HepG2 (cell line): ENCODE measurements at regions not wholly inside any gene's neighbourhood (a gene's known extent, or its start where the extent isn't known, plus 50 kb on each side); places are given as distances from the start of the nearest gene placed in this dataset.

ENCODE experiments used
- ATAC-seq: fragments of 200-7000 bp; cut with Tn5 transposase; 3 replicates; pipeline ENCODE4 v1.9.1; 2020; ENCODE audit warnings: mild to moderate bottlenecking, moderate library complexity
- BruUV-seq: library from RNA; stranded (reverse); fragments of 400-500 nt; replicated peaks from 2 replicates; lab custom pipeline; 2021; lab: Mats Ljungman, UMichigan
- CTCF ChIA-PET: fragments of 300-600 bp; formaldehyde crosslinking; extraction: SDS; loops from one replicate; lab custom pipeline; 2021; ENCODE audit warnings: low total read pairs, inconsistent platforms, low intra/inter-chr PET ratio; lab: Yijun Ruan, JAX
- POLR2A ChIA-PET: fragments of 350-600 bp; sonication (Branson Sonifier 250); formaldehyde crosslinking; loops from one replicate; lab custom pipeline; 2020; ENCODE audit warnings: antibody characterized with exemption, inconsistent platforms; lab: Yijun Ruan, JAX
- DNase-seq: peaks from one replicate; pipeline ENCODE4 v3.0.0-alpha.2; 2015; ENCODE audit warnings: low spot score
- FAIRE-seq: peaks from 3 replicates; lab custom pipeline; 2011; peaks lifted over from hg19 to GRCh38; lab: Jason Lieb, UNC
- H2AFZ ChIP-seq: one replicate; pipeline ENCODE4 v1.6.1; 2011; ENCODE audit warnings: low read length, inconsistent platforms
- H3K27ac ChIP-seq: fragments of 300-600 bp; 3 replicates; pipeline ENCODE4 v1.8.0; 2011; ENCODE audit warnings: mixed run types, mild to moderate bottlenecking, mixed read lengths, low read length, inconsistent platforms; ENCODE audit not compliant: insufficient read depth; ENCODE audit errors: extremely low read length
- H3K27me3 ChIP-seq, 2 experiments: fragments of 200-600 bp in 1 of 2; 2 replicates in 1 of 2; 3 replicates in 1 of 2; pipeline versions ENCODE4 v1.6.0 to v1.8.0; 2011; ENCODE audit warnings: low read length in 2 of 2, mild to moderate bottlenecking in 2 of 2, moderate library complexity in 2 of 2, inconsistent platforms in 1 of 2; ENCODE audit not compliant: insufficient read depth in 2 of 2, control insufficient read depth in 1 of 2
- H3K36me3 ChIP-seq, 2 experiments: fragments of 200-600 bp in 1 of 2; replicated peaks in 1 of 2; 2 replicates in 1 of 2; 3 replicates in 1 of 2; pipeline versions ENCODE4 v1.5.1 to v1.8.0; 2011; ENCODE audit warnings: low read length in 2 of 2, inconsistent platforms in 1 of 2; ENCODE audit not compliant: insufficient read depth in 2 of 2, control insufficient read depth in 1 of 2
- H3K4me1 ChIP-seq: 2 replicates; pipeline ENCODE4 v1.5.1; 2012; ENCODE audit warnings: low read length, inconsistent platforms; ENCODE audit not compliant: insufficient read depth
- H3K4me2 ChIP-seq: 2 replicates; pipeline ENCODE4 v1.6.0; 2011; ENCODE audit warnings: low read depth, low read length, inconsistent platforms
- H3K4me3 ChIP-seq, 3 experiments: fragments of 200-600 bp in 1 of 3; sonication (generic), shearing (Covaris generic) in 1 of 3; replicated peaks in 1 of 3; 2 replicates each; pipeline ENCODE4 v1.5.1; 2011 to 2016; ENCODE audit warnings: low read length in 3 of 3, inconsistent platforms in 2 of 3, low read depth in 2 of 3, mild to moderate bottlenecking in 2 of 3, control low read depth in 1 of 3, mixed read lengths in 1 of 3; ENCODE audit not compliant: insufficient read depth in 1 of 3
- H3K79me2 ChIP-seq: one replicate; pipeline ENCODE4 v1.6.1; 2011; ENCODE audit warnings: low read length, inconsistent platforms; ENCODE audit not compliant: insufficient read depth
- H3K9ac ChIP-seq: 2 replicates; pipeline ENCODE4 v1.6.0; 2011; ENCODE audit warnings: mild to moderate bottlenecking, low read depth, low read length, inconsistent platforms; ENCODE audit not compliant: insufficient read depth
- H3K9me3 ChIP-seq: 2 replicates; pipeline ENCODE4 v1.5.1; 2012; ENCODE audit warnings: mild to moderate bottlenecking, low read length
- H4K20me1 ChIP-seq: 2 replicates; pipeline ENCODE4 v1.6.0; 2011; ENCODE audit warnings: inconsistent platforms, mild to moderate bottlenecking, low read length, moderate library complexity; ENCODE audit not compliant: insufficient read depth
- CEBPB ChIP-seq: IDR thresholded peaks from 2 replicates; pipeline ENCODE4 v1.6.1; 2011; ENCODE audit warnings: low read depth, low read length, improper control_type of control experiment, borderline replicate concordance
- HMGXB4 ChIP-seq, 2 experiments: sonication (generic) in 1 of 2; formaldehyde crosslinking in 1 of 2; IDR thresholded peaks; 2 replicates each; pipeline versions ENCODE4 v1.4.0 to v1.6.1; 2018 to 2020; ENCODE audit warnings: missing genetic modification reagents in 2 of 2, borderline replicate concordance in 1 of 2, low read depth in 1 of 2, mild to moderate bottlenecking in 1 of 2, missing biosample characterization in 1 of 2
- MIER2 ChIP-seq: IDR thresholded peaks from 2 replicates; pipeline ENCODE4 v1.6.1; 2016; ENCODE audit warnings: missing biosample characterization, missing genetic modification reagents
- MTA3 ChIP-seq: sonication (generic); formaldehyde crosslinking; IDR thresholded peaks from 2 replicates; pipeline ENCODE4 v1.4.0; 2020; ENCODE audit warnings: missing genetic modification reagents
- NFE2L2 ChIP-seq: fragments of 150-350 bp; IDR thresholded peaks from 2 replicates; pipeline ENCODE4 v1.6.1; 2014; ENCODE audit warnings: low read length
- ZBTB10 ChIP-seq: sonication (generic); formaldehyde crosslinking; IDR thresholded peaks from 2 replicates; pipeline ENCODE4 v1.4.0; 2020; ENCODE audit warnings: missing genetic modification reagents, borderline replicate concordance
- ZNF460 ChIP-seq: sonication (generic); formaldehyde crosslinking; IDR thresholded peaks from 2 replicates; pipeline ENCODE4 v1.5.1; 2020; ENCODE audit warnings: missing genetic modification reagents, mild to moderate bottlenecking, borderline replicate concordance
- WGBS: methylation state at CpG from one replicate; pipeline ENCODE4 v1.1.6; 2017; ENCODE audit warnings: low lambda C conversion rate; 5-methylcytosine and 5-hydroxymethylcytosine counted together
- in situ Hi-C: cut with HindIII; loops from 2 replicates; pipeline ENCODE4 v1.10.0; 2017; ENCODE audit warnings: low pct_unique_long_range_greater_than_20kb; ENCODE audit not compliant: extremely low pct_ligation_motif_present
- intact Hi-C: fragments of 100-400 bp; cut with micrococcal nuclease; formaldehyde crosslinking; loops from one replicate; pipeline ENCODE4 v1.10.0; 2022; ENCODE audit not compliant: unreplicated experiment

- DNase-seq (no peak), FAIRE-seq (no peak), ATAC-seq (no peak)
- Histone ChIP-seq H3K27me3 (no peaks in the 10 kb centered on the region), H4K20me1 (no peaks in the 10 kb centered on the region), H3K4me3 (no peak overlapping the region), H3K4me2 (no peak overlapping the region), H3K27ac (no peak overlapping the region), H3K9me3 (no peaks in the 10 kb centered on the region), H3K9ac (no peak overlapping the region), H3K4me1 (no peaks in the 10 kb centered on the region), H3K36me3 (no peaks in the 10 kb centered on the region), H2AFZ (no peak overlapping the region), H3K79me2 (no peaks in the 10 kb centered on the region)
- in situ Hi-C loops: no loop called here
- POLR2A ChIA-PET: no interaction called here
- BruUV-seq: no TSS peak
- intact Hi-C loops: no loop called here
- TF ChIP-seq ZNF460 (no peak), HMGXB4 (CRISPR knock-in tag; IDR thresholded peaks at IDR 0.05; ENCODE audit: borderline replicate concordance in 1 of 2, low read depth in 1 of 2) (no peak), MTA3 (CRISPR knock-in tag) (no peak), MIER2 (CRISPR knock-in tag) (no peak), ZBTB10 (no peak), CEBPB (peak; percentile 57), NFE2L2 (no peak)
- CTCF ChIA-PET: no interaction called here
- 40% methylated on average over 8 of the region's 8 CpGs for WGBS
Observed at GRCh38 chr5:135645336-135646180, 66.8 kb upstream of the CXCL14 start.
